ENCODE measurements at regions not wholly inside any gene's neighbourhood (a gene's known extent, or its start where the extent isn't known, plus 50 kb on each side); places are given as distances from the start of the nearest gene placed in this dataset.

- no TSS peak for BruUV-seq (replicated peaks)
- TF ChIP-seq SPI1 (IDR thresholded peaks at IDR 0.05; ENCODE audit: borderline replicate concordance, insufficient read depth, low read depth, low read length) (no peak), IKZF1 (conservative IDR thresholded peaks at IDR 0.05) (no peak), IRF3 (IDR thresholded peaks at IDR 0.05) (no peak), ZNF207 (IDR thresholded peaks at IDR 0.05; ENCODE audit: borderline replicate concordance) (no peak), SKIL (IDR thresholded peaks at IDR 0.05; ENCODE audit: low read depth, poor library complexity, severe bottlenecking) (no peak), CREM (IDR thresholded peaks at IDR 0.05; ENCODE audit: low read depth) (no peak), CTCF (IDR thresholded peaks at IDR 0.05 in 2 of 3, conservative IDR thresholded peaks at IDR 0.05 in 1 of 3; ENCODE audit: control insufficient read depth in 2 of 3, extremely low read depth in 1 of 3, insufficient read depth in 1 of 3, low read depth in 3 of 3, low read length in 3 of 3) (no peak), ZNF217 (IDR thresholded peaks at IDR 0.05) (no peak), RUNX3 (IDR thresholded peaks at IDR 0.05; ENCODE audit: low read length) (no peak), ZNF622 (IDR thresholded peaks at IDR 0.05) (no peak), ETV6 (conservative IDR thresholded peaks at IDR 0.05 in 1 of 2, IDR thresholded peaks at IDR 0.05 in 1 of 2; ENCODE audit: borderline replicate concordance in 1 of 2, low read depth in 1 of 2) (no peak), NKRF (conservative IDR thresholded peaks at IDR 0.05) (no peak), ZNF384 (IDR thresholded peaks at IDR 0.05; ENCODE audit: borderline replicate concordance, low read depth, low read length) (no peak), SMAD1 (IDR thresholded peaks at IDR 0.05; ENCODE audit: low read depth, partially characterized antibody) (no peak)
- Histone ChIP-seq H4K20me1 (ENCODE audit: control insufficient read depth, insufficient read depth) (no peaks in the 10 kb centered on the region), H3K79me2 (ENCODE audit: control insufficient read depth, insufficient read depth, low read length) (no peaks in the 10 kb centered on the region), H3K4me3 (no peak overlapping the region), H3K4me2 (ENCODE audit: control insufficient read depth, insufficient read depth) (no peak overlapping the region), H3K9me3 (replicated peaks; ENCODE audit: control insufficient read depth, insufficient read depth, low read length) (no peaks in the 10 kb centered on the region), H3K27ac (ENCODE audit: control insufficient read depth, insufficient read depth) (no peak overlapping the region), H3K36me3 (ENCODE audit: control insufficient read depth in 2 of 2, insufficient read depth in 2 of 2, low read length in 1 of 2) (no peaks in the 10 kb centered on the region), H3K4me1 (ENCODE audit: control insufficient read depth, insufficient read depth, low read length) (no peaks in the 10 kb centered on the region), H3K27me3 (replicated peaks in 1 of 2; ENCODE audit: control insufficient read depth in 2 of 2, insufficient read depth in 2 of 2, low read length in 1 of 2) (no peaks in the 10 kb centered on the region), H3K9ac (ENCODE audit: control insufficient read depth, insufficient read depth, low read length) (no peak overlapping the region), H2AFZ (ENCODE audit: control insufficient read depth, low read depth, low read length) (no peak overlapping the region)
- no peak for DNase-seq (ENCODE audit: low read depth, low spot score)
- in situ Hi-C loops (cut with MboI) (no loop called here), intact Hi-C loops (cut with micrococcal nuclease; ENCODE audit: unreplicated experiment) (no loop called here)
- WGBS (ENCODE audit: insufficient coverage, insufficient replicate concordance, low lambda C conversion rate, missing lambda C conversion rate), result 44% methylated on average over 4 of the region's 4 CpGs
- no peak for FAIRE-seq
- ChIA-PET RAD21 (ENCODE audit: unreplicated experiment) (no interaction called here), CTCF (no interaction called here), SMC1A (ENCODE audit: uncharacterized antibody, unreplicated experiment) (interaction anchor here (0.9 kb wide), 1 partner anchor 10 kb away, joined by 3 read pairs; no protein-coding TSS in a partner anchor), POLR2A (no interaction called here)
- ATAC-seq, result no peak
Measured at GRCh38 chr10:125562737-125563136, 120.2 kb downstream of the TEX36 start.
